ENCODE measurements at regions not wholly inside any gene's neighbourhood (a gene's known extent, or its start where the extent isn't known, plus 50 kb on each side); places are given as distances from the start of the nearest gene placed in this dataset.
"Not testable (repeated sequence)": the region's sequence is repeated elsewhere in the genome, so short reads cannot be mapped to it uniquely, and the experiment has no call there.

GRCh38 chrX:3914059-3914458, 200.6 kb upstream of the PRKX start:
- not testable (repeated sequence) for TF ChIP-seq POLR2A (IDR thresholded peaks at IDR 0.05; ENCODE audit: low read length); GATA1 (IDR thresholded peaks at IDR 0.05; ENCODE audit: low read depth, low read length)

Data from erythroblast (primary cell).